Calu3 (cell line): ENCODE measurements at regions not wholly inside any gene's neighbourhood (a gene's known extent, or its start where the extent isn't known, plus 50 kb on each side); places are given as distances from the start of the nearest gene placed in this dataset.

Experiments used
- BruUV-seq: library from RNA; stranded (reverse); fragments of 400-500 nt; replicated peaks from 2 replicates; lab custom pipeline; 2021; lab: Mats Ljungman, UMichigan
- CTCF ChIA-PET: fragments of 300-600 bp; sonication (Branson Sonifier 250); formaldehyde crosslinking; loops from one replicate; lab custom pipeline; 2022; ENCODE audit warnings: antibody characterized with exemption; lab: Charles Lee
- DNase-seq: peaks from one replicate; pipeline ENCODE4 v3.0.0; 2022
- H3K27ac Mint-ChIP-seq: one replicate; pipeline ENCODE4 v1.8.0; 2022; ENCODE audit warnings: mixed read lengths; ENCODE audit not compliant: unreplicated experiment
- H3K27me3 Mint-ChIP-seq: one replicate; pipeline ENCODE4 v1.8.0; 2022; ENCODE audit warnings: mixed read lengths; ENCODE audit not compliant: unreplicated experiment
- H3K36me3 Mint-ChIP-seq: one replicate; pipeline ENCODE4 v1.8.0; 2022; ENCODE audit warnings: mild to moderate bottlenecking, moderate library complexity, mixed read lengths; ENCODE audit not compliant: insufficient read depth, unreplicated experiment
- H3K4me1 Mint-ChIP-seq: one replicate; pipeline ENCODE4 v1.8.0; 2022; ENCODE audit warnings: mild to moderate bottlenecking, low read depth, mixed read lengths; ENCODE audit not compliant: unreplicated experiment
- H3K4me3 Mint-ChIP-seq: one replicate; pipeline ENCODE4 v1.8.0; 2022; ENCODE audit warnings: mild to moderate bottlenecking, low read depth, moderate library complexity, mixed read lengths; ENCODE audit not compliant: unreplicated experiment
- H3K9me3 Mint-ChIP-seq: one replicate; pipeline ENCODE4 v1.8.0; 2022; ENCODE audit warnings: low read depth, mixed read lengths; ENCODE audit not compliant: unreplicated experiment
- CTCF ChIP-seq: fragments of 200-600 bp; IDR thresholded peaks from one replicate; pipeline ENCODE4 v1.8.0; 2022; ENCODE audit warnings: antibody characterized with exemption; ENCODE audit not compliant: unreplicated experiment
- intact Hi-C: fragments of 100-400 bp; cut with micrococcal nuclease; formaldehyde crosslinking; loops from one replicate; pipeline ENCODE4 v1.10.0; 2022; ENCODE audit not compliant: unreplicated experiment

- Mint-ChIP-seq H3K4me1 (no peaks in the 10 kb centered on the region), H3K27me3 (no peaks in the 10 kb centered on the region), H3K27ac (no peak overlapping the region), H3K36me3 (no peaks in the 10 kb centered on the region), H3K4me3 (no peak overlapping the region), H3K9me3 (no peaks in the 10 kb centered on the region)
- CTCF ChIA-PET, result no interaction called here
- no TSS peak for BruUV-seq
- no peak for TF ChIP-seq CTCF
- intact Hi-C loops, result no loop called here
- no peak for DNase-seq
Observed at GRCh38 chrX:101732870-101733269, 73.2 kb upstream of the ARMCX2 start.

GRCh38 chrX:101729986-101730385, 70.3 kb upstream of the ARMCX2 start:
- no peaks in the 10 kb centered on the region for H3K36me3 Mint-ChIP-seq

More at GRCh38 chrX:101729986-101730385, 70.3 kb upstream of the ARMCX2 start:
- intact Hi-C loops, result no loop called here
- TF ChIP-seq CTCF, result no peak
- Mint-ChIP-seq H3K4me3 (no peak overlapping the region), H3K9me3 (peaks cover 4% of the 10 kb centered on the region), H3K4me1 (no peaks in the 10 kb centered on the region), H3K27me3 (no peaks in the 10 kb centered on the region), H3K27ac (no peak overlapping the region)
- DNase-seq, result no peak
- CTCF ChIA-PET, result no interaction called here
- no TSS peak for BruUV-seq
